ENCODE measurements at regions not wholly inside any gene's neighbourhood (a gene's known extent, or its start where the extent isn't known, plus 50 kb on each side); places are given as distances from the start of the nearest gene placed in this dataset.

DNA sequence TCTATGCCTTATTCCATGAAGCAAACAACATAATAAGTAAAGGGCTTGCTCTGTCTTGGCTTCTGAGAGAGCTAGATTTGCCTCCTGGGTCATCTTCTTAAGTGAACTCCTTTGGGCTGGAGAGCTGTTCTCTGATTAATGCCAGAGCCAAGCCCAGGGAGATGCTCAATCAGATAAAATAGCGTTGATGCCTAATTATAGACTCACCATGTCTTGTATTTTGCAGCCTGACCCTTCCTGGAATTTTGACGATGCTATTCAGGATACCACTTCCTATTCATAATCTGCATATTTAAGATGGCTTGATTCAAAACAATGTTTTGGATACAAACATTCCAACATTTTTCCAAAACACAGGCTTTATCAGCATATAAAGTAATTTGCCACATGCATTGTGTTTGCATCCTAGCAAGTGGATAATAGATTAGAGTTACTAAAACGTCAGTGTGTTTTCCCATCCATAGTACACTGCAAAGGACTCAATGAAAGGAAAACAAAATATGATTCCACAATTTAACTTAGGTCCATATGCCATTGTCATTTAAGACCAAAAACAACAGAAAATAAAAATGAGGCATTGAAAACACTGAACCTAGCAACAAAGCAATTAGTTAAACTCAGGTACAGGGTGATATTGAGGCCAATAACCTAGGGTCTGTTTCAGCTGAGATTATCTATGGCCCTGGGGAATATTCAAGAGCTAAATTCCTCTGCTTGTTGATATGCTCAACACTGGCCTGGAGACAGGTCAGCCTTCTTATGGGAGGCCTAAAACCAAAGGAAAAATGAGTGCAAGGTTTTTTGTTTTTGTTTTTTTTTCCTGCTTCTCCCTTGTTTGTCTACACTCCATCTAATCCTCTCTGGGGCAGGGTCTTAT lies 184.2 kb upstream of the FOXN3 start:
- DNase-seq = no peak

- no peak for DNase-seq
Observed at GRCh38 chr14:89600029-89600428, 183.0 kb upstream of the FOXN3 start.

- DNase-seq = no peak
Observed at GRCh38 chr14:89598548-89599186, 181.6 kb upstream of the FOXN3 start.

DNA sequence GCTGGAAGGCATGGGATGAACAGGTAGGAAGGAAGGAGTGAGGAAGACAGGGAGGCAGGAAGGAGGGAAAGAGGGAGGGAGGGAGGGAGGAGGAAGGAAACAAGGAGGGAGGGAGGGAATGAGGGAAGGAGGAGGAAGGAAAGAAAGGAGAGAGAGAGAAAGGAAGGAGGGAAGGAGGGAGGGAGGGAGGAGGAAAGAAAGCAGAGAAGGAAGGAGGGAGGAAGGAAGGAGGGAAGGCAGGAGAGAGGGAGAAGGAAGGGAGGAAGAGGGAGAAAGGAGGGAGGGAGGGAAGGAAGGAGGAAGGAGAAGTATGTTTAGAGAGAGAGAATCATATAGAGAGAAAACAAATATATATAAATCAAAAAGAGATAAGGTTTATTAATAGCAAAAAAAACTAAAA lies 175.9 kb upstream of the FOXN3 start:
- DNase-seq = no peak

DNA sequence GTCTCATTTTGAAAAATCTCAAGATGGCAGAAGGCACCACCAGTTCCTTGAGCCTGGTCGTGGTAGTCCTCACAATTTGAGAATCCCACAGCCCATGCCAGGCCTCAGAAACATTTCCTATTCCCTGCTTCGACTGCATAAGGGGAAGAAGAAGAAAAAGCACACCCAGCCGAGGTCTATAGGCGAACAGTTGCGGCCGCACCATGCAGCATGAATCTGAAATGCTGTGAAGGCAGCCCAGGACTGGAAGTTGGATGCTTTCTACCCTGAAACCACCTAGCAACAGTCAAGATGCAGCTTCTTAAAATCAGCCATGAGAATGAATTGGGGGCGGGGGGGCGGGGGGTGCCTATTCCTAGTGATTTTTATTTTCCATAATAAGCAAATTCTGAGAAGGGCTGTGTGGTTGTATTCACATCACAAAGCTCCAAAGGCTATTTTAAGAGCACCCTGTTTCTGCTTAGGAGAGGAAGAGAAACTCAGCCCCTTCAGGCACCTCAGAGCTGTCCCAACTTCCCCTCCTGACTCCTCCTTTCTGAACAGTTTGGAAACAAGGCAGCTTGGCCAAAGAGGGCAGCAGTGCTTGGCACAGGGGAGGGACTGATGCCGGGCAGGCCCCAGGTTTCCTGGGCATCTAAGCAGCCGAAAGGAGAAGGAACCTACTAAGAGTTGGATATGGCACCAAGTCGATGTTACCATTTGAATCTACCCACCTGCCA lies 172.5 kb upstream of the FOXN3 start:
- no peak for DNase-seq

DNA sequence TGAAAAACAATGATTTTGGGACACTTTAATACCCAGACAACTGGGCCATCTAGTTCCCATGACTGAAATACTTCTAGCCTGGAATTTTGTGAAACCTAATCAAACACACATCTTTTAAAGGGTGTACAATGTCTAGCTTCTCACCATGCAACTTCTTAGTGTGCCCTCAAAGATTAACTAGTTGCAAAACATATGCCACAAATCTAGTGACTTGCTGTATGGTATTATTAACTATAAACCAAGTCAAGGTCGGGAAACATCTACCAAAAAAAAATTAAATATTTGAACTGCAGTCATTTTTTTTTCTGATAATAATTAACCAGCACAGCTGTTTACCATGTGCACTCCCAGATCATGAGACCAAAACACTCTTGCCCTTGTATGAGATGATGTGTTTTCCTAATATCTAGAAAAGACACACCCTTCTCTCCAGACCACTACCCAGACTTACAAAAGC lies 171.8 kb upstream of the FOXN3 start:
- DNase-seq = no peak

DNA sequence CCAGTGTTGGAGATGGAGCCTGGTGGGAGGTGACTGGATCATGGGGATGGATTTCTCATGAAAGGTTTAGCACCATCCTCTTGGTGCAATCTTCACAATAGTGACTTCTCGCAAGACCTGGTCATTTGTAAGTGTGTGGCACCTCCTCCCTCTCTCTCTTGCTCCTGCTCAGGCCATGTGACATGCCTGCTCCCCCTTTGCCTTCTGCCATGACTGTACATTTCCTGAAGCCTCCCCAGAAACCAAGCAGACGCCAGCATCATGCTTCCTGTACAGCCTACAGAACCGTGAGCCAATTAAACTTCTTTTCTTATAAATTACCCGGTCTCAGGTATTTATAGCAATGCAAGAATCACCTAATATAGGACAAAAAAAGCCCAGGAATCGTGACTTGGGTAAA lies 171.0 kb upstream of the FOXN3 start:
- no peak for DNase-seq

- no peak for DNase-seq
Observed at GRCh38 chr14:89587136-89587420, 170.0 kb upstream of the FOXN3 start.

- no peak for DNase-seq
Observed at GRCh38 chr14:89586258-89587135, 169.5 kb upstream of the FOXN3 start.

DNA sequence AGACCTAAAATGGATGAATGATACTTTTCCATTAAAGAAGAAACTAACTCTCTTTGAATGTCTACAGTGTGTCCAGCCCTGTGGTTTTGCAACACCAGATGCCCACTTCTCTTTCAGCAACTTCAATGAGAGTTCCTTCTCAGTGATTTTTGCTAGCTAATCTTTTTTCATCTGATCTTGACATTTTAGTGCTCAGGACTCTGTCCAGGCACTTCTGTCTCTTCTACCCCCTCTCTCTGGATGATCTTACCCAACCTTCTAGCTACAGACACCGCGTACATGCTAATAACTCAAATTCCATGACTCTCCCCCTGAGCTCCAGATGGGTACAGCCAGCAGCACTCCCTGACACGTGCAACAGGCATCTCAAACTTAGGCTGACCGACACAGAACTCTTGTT lies 161.1 kb upstream of the FOXN3 start:
- DNase-seq = no peak

DNA sequence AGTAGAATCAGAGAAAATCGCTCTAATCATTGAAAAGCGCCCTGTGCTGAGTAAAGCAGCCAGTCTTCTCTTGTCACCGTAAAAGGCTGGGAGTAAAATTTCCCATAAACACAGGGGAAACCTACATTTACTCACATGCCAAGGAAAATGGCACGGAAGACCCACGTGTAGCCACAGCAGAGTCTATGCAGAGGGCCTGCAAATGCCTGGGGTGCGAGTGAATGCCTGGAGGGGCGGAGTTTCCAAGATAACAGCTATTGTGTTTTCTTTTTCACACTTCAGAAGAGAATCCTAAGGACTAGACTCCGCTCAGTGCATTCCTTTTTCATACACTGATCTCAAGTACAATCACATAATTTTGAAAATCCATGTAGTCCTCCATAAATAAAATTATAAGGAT lies 159.9 kb upstream of the FOXN3 start:
- no peak for DNase-seq

DNA sequence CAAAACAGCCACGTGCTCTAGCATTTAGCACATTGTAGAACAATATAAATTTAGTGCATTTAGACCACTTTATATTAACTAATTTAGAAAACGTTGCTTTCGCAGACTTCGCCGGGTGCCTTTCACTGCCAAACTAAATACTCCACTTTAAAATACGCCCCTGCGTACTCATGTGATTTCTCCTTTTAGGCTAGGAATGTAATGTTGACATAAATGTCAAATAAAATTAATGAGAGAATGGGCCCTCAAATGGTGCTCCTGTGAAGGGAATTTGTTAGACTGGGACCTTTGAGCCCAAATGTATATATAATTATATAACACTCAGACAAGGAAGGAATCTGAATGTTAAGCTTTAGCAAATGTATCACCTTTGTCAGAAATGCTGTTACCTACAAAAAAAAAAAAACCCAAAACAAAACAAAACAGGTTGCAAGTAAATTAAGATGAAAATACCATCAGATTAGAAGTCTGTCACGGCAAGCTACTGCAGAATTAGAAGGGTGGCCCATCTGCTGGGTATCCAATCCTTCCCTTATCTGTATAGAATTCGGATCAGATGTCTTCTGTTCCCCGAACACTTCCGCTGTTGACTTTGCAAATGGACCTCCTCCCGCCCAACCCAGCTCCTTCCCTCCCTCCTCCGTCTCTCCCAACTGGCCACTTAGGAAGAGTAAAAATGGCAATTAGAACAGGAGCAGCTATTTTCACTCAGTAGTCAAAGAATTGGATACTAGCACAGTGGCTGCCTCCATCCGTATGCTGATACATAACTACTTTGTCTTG lies 159.3 kb upstream of the FOXN3 start:
- DNase-seq = no peak

- DNase-seq = no peak
Observed at GRCh38 chr14:89575386-89576061, 158.5 kb upstream of the FOXN3 start.

DNA sequence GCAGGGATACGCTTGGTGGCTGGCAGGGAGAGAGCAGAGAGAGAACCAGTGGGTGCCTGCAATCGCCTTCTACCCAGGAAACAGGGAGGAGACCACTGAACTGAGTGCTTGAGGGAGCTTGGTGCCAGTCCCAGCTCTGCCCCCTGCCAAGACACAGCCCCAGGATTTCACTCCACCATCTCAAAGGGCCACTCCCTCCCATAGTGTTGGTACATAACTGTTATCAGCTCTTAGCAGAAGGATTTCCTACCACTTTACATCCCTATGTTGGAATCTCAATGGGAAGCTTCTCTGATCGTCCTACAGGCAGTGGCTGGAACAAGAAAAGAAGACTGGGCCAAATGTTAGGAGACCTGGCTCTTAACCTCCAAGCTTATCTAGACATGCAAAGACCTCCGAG lies 157.4 kb upstream of the FOXN3 start:
- DNase-seq = no peak

DNA sequence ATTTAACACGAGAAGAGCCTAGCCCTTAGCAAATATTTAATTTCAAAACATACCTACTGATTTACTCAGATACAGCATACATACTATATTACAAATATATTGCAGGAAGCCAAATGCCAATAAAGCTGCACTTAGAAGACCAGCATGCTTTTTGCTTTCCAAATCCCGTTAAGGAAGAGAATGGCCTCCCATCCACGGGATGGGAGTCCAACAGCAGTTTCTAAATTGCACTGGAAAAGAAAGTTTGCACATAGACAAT lies 156.3 kb upstream of the FOXN3 start:
- no peak for DNase-seq

GRCh38 chr14:89572596-89573398 lies 155.8 kb upstream of the FOXN3 start:
- no peak for DNase-seq

GRCh38 chr14:89571491-89571890 lies 154.5 kb upstream of the FOXN3 start:
- no peak for DNase-seq

- no peak for DNase-seq
Observed at GRCh38 chr14:89566644-89567415, 149.8 kb upstream of the FOXN3 start.

DNA sequence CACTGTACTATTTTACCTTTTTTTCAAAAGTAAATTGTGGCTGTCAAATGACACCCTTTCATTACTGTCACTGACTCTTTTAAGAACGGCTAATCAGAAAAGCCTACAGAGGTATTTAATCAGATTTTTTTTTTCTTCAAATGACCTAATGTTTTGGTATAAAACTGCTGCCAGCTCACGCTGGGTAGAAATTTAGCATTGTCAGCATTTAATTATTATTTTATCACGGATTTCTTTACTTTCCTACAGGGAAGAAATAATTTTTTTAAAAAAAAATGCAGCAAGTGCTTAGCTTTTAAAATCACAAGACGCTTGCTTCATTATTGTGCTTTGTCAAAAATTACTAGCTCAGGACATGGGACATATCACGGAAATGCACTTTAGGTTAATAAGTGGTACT lies 149.1 kb upstream of the FOXN3 start:
- DNase-seq = no peak

DNA sequence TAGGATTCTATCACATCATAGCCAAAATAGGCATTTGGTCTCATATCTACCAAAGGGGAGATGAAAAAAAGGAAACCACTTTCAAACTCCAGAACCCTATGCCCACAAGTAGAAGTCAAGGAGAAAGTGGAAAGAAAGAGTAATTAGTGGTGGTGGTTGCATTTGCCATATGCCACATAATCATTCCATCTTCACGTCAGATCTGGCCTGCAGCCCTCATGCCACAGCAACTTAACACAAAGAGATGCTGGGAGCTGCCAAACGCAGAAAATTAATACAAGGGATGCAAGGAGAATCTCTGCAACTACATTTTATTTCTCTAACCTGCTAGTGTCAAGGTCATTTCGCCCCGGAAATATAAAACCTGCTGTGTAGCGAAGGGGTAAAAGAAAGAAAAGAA lies 148.6 kb upstream of the FOXN3 start:
- DNase-seq = no peak
